ENCODE measurements at regions not wholly inside any gene's neighbourhood (a gene's known extent, or its start where the extent isn't known, plus 50 kb on each side); places are given as distances from the start of the nearest gene placed in this dataset.

GRCh38 chr2:62441824-62442223 lies 64.2 kb downstream of the TMEM17 start:
- H3K27me3 ChIP-seq (replicated peaks; ENCODE audit: insufficient read depth, low read length), result no peaks in the 10 kb centered on the region
- no peak overlapping the region for H2AFZ ChIP-seq (ENCODE audit: low read length)
- H3K9me2 ChIP-seq (replicated peaks; ENCODE audit: insufficient read depth, low read length), result no peaks in the 10 kb centered on the region; the same call in 1 of the 2 replicates
- H3K9ac ChIP-seq (ENCODE audit: low read length), result no peak overlapping the region
- no peaks in the 10 kb centered on the region for H3K9me3 ChIP-seq (replicated peaks; ENCODE audit: insufficient read depth, low read length)
- H3F3A ChIP-seq (ENCODE audit: insufficient read depth, low read length), result no peaks in the 10 kb centered on the region
- no peak overlapping the region for H3K4me3 ChIP-seq (ENCODE audit: low read length)
- H4K20me1 ChIP-seq (ENCODE audit: insufficient read depth, low read length), result no peaks in the 10 kb centered on the region
- no peaks in the 10 kb centered on the region for H3K4me1 ChIP-seq (ENCODE audit: low read length)
- DNase-seq, result no peak
- no peaks in the 10 kb centered on the region for H3K36me3 ChIP-seq (replicated peaks; ENCODE audit: insufficient read depth, low read length)
- no peaks in the 10 kb centered on the region for H3K79me2 ChIP-seq (ENCODE audit: low read length)
- no peak overlapping the region for H3K27ac ChIP-seq (ENCODE audit: low read length)
- H3K4me2 ChIP-seq (ENCODE audit: low read depth, low read length), result no peak overlapping the region
- TF ChIP-seq EZH2 (optimal IDR thresholded peaks at IDR 0.05; ENCODE audit: low read depth, low read length), result no peak
- no peak for TF ChIP-seq CTCF (IDR thresholded peaks at IDR 0.05; ENCODE audit: low read length)
- TF ChIP-seq EZH2phosphoT487 (IDR thresholded peaks at IDR 0.05; ENCODE audit: low read length), result no peak

- no peak for DNase-seq
- H3K4me2 ChIP-seq (ENCODE audit: low read depth, low read length), result no peak overlapping the region
- H3K4me1 ChIP-seq (ENCODE audit: low read length), result no peaks in the 10 kb centered on the region
- no peak for TF ChIP-seq EZH2phosphoT487 (IDR thresholded peaks at IDR 0.05; ENCODE audit: low read length)
- no peak for TF ChIP-seq EZH2 (optimal IDR thresholded peaks at IDR 0.05; ENCODE audit: low read depth, low read length)
- no peak for TF ChIP-seq CTCF (IDR thresholded peaks at IDR 0.05; ENCODE audit: low read length)
- no peak overlapping the region for H3K9ac ChIP-seq (ENCODE audit: low read length)
- no peaks in the 10 kb centered on the region for H3K79me2 ChIP-seq (ENCODE audit: low read length)
- H3K4me3 ChIP-seq (ENCODE audit: low read length), result no peak overlapping the region
- H3F3A ChIP-seq (ENCODE audit: insufficient read depth, low read length), result no peaks in the 10 kb centered on the region
- H3K27ac ChIP-seq (ENCODE audit: low read length), result no peak overlapping the region
- no peaks in the 10 kb centered on the region for H3K36me3 ChIP-seq (replicated peaks; ENCODE audit: insufficient read depth, low read length)
- H2AFZ ChIP-seq (ENCODE audit: low read length), result no peak overlapping the region
- H3K9me3 ChIP-seq (replicated peaks; ENCODE audit: insufficient read depth, low read length), result no peaks in the 10 kb centered on the region
- no peaks in the 10 kb centered on the region for H4K20me1 ChIP-seq (ENCODE audit: insufficient read depth, low read length)
- no peaks in the 10 kb centered on the region; the same call in 1 of the 2 replicates for H3K9me2 ChIP-seq (replicated peaks; ENCODE audit: insufficient read depth, low read length)
- no peaks in the 10 kb centered on the region for H3K27me3 ChIP-seq (replicated peaks; ENCODE audit: insufficient read depth, low read length)
These were observed 64.6 kb downstream of the TMEM17 start for GRCh38 chr2:62441421-62441820.

GRCh38 chr2:62440281-62440946 lies 65.6 kb downstream of the TMEM17 start:
- Histone ChIP-seq H3K79me2 (ENCODE audit: low read length) (no peaks in the 10 kb centered on the region), H3K4me3 (ENCODE audit: low read length) (no peak overlapping the region), H3K9me3 (replicated peaks; ENCODE audit: insufficient read depth, low read length) (no peaks in the 10 kb centered on the region), H3K36me3 (replicated peaks; ENCODE audit: insufficient read depth, low read length) (no peaks in the 10 kb centered on the region), H3K27ac (ENCODE audit: low read length) (no peak overlapping the region), H3K9me2 (replicated peaks; ENCODE audit: insufficient read depth, low read length) (no peaks in the 10 kb centered on the region; the same call in 1 of the 2 replicates), H2AFZ (ENCODE audit: low read length) (no peak overlapping the region), H3F3A (ENCODE audit: insufficient read depth, low read length) (no peaks in the 10 kb centered on the region), H4K20me1 (ENCODE audit: insufficient read depth, low read length) (no peaks in the 10 kb centered on the region), H3K27me3 (replicated peaks; ENCODE audit: insufficient read depth, low read length) (no peaks in the 10 kb centered on the region), H3K9ac (ENCODE audit: low read length) (no peak overlapping the region), H3K4me2 (ENCODE audit: low read depth, low read length) (no peak overlapping the region), H3K4me1 (ENCODE audit: low read length) (no peaks in the 10 kb centered on the region)
- DNase-seq, result no peak
- TF ChIP-seq EZH2 (optimal IDR thresholded peaks at IDR 0.05; ENCODE audit: low read depth, low read length) (no peak), EZH2phosphoT487 (IDR thresholded peaks at IDR 0.05; ENCODE audit: low read length) (no peak), CTCF (IDR thresholded peaks at IDR 0.05; ENCODE audit: low read length) (no peak)

Measured in MM.1S (cell line).